Fibroblast of villous mesenchyme (primary cell): ENCODE measurements at regions not wholly inside any gene's neighbourhood (a gene's known extent, or its start where the extent isn't known, plus 50 kb on each side); places are given as distances from the start of the nearest gene placed in this dataset.

ENCODE experiments used
- DNase-seq: peaks from one replicate; pipeline ENCODE4 v3.0.0-alpha.2; 2010; ENCODE audit warnings: low read depth
- H3K4me3 ChIP-seq: 2 replicates; pipeline ENCODE4 v1.5.1; 2011; ENCODE audit warnings: low read depth, mild to moderate bottlenecking, low read length
- TF ChIP-seq, protein P1 (sequence below): IDR thresholded peaks from 2 replicates; pipeline ENCODE4 v1.5.1; 2012; ENCODE audit warnings: low read depth, mild to moderate bottlenecking, low read length; ENCODE audit not compliant: insufficient read depth

DNA sequence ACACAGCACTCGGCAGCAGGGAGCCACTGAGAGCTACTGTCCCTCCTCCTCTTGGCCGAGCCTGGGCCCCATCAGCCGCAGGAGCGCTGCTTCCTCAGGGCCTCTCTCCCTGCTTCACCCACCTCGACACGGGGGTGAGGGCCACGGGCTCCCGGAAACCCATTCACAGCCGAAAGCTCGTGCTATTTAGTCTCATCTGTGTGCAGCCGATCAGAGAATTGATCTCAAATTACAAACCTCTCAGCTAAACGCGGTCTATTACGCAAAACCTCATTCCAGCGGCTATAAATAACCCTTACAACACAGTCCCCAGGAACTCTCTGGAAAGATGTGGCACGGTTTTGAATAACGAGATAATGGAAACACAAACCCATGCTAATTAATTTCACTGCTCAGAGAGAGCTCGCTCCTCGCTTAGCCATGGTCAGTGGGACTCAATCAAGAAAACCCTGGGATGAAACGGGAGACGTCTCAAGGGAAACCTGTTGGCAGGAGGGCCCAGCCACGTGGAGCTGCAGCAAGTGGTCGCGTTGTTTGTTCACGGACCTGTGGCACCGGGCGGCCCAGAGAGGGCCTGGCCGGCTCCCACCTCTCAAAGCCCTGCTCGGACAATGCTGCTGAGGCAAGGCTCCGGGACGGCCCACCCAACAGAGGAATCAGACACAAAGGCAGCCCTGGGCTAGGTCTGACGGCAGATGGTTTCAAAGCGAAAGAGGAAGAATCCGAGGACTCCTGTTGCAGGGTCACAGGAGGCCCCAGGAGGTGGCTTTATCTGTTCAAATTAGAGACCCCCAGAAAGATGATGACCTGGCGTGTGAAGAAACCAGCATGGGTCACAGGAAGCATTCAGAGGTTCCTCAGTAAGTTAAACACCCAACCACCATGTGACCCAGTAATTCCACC is 210.5 kb downstream of the CTTN start:
- DNase-seq: peak; percentile 10
- TF ChIP-seq, protein P1, sequence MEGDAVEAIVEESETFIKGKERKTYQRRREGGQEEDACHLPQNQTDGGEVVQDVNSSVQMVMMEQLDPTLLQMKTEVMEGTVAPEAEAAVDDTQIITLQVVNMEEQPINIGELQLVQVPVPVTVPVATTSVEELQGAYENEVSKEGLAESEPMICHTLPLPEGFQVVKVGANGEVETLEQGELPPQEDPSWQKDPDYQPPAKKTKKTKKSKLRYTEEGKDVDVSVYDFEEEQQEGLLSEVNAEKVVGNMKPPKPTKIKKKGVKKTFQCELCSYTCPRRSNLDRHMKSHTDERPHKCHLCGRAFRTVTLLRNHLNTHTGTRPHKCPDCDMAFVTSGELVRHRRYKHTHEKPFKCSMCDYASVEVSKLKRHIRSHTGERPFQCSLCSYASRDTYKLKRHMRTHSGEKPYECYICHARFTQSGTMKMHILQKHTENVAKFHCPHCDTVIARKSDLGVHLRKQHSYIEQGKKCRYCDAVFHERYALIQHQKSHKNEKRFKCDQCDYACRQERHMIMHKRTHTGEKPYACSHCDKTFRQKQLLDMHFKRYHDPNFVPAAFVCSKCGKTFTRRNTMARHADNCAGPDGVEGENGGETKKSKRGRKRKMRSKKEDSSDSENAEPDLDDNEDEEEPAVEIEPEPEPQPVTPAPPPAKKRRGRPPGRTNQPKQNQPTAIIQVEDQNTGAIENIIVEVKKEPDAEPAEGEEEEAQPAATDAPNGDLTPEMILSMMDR: no peak

DNA sequence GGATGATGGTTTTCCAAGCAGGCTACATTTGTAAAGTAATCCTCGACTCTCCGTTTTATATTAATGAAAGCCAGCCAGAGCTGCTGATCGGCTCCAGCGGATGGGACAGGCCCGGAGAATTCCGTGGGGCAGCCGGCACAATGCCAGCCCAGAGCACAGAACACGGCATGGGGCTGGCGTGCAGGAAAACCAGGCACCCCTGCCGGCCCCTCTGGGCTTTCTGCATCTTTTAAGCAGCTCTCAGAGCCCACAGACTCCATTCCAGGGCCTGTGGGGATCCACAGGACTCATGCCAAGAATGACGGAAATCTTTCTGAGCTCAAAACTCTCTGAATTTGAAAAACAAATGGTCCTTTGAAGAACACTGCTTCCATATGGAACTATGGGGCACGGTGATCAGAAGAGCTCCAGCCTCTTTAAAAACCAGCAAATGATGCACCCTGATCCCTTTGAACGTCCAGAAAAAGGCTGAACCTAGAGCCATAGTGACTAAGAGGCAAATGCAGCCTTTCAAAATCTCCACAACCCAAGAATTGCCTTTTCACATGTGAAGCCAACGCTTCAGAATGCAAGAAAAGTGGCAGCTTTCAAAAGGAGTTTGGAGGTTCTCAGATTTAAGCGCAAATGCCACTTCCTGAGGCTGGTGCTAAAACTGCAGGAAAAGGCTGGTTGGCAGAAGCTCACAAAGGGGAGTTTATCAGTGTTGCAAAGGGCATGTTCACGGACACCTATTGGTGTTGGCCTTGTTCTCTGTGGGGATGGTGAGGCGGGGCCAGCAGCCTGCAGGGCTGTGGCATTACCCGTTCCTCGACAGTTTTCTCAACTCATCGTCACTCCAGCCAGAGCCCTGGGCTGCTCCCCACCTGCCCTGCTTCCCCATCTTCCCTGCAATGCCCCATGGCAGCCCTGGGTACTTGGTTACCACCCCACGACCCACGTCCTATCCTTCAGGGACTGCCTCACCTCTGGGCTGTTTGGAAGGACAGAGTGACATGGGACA is 212.5 kb downstream of the CTTN start:
- TF ChIP-seq, protein P1: no peak
- no peak for DNase-seq
- no peak overlapping the region for H3K4me3 ChIP-seq

More for the DNA sequence above, 210.5 kb downstream of the CTTN start:
- H3K4me3 ChIP-seq: no peak overlapping the region

DNA sequence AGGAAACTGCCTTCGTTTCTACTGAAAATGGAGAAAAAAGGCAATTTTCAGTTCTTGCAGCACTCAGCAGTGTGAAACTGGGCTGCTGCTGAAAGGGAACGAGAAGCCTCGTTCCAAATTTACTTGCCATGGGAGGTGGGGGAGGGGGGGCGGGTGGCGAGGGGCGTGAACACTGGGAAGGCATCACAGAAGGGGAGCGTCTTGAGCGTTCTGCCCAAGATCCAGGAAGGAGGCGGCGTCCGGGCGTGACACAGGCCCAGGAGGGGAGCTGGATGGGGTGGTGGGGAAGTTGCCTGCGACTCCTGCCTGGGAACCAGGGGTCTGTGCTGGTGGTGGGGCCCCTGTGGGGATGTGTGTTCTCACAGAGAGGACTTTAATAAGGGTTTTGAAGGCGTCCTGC is 213.5 kb downstream of the CTTN start:
- no peak overlapping the region for H3K4me3 ChIP-seq
- DNase-seq: no peak
- TF ChIP-seq, protein P1: no peak

DNA sequence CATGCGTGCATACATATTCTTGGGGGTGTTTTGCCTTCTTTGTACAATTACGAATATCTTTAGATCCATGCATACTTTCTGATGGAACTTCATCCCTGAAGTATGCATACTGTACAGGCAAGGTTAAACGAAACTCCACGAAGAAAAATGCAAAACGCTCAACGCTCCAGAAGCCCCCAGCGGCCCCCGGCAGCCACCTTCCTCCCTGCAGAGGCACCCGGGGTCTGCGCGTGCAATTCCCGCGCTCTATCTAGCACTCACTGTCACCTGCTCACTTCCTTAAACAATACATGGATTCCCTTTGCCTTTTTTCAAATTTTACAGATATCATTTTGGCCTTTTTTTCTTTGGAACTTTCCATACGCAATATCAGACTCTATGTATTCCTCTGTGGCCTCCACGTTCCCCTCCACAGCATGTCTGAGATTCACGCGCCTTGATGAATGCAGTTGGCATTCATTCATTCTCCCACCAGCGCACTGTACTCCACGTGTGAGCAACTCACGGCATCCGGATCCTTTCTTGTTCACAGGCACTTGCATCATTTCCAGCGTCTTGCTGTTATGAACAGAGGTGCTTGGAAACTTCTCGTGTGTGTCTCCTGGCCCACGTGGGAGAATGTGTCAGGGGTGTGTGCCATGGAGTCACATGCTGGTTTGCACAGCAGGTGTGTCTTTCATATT is 214.3 kb downstream of the CTTN start:
- no peak for DNase-seq

DNA sequence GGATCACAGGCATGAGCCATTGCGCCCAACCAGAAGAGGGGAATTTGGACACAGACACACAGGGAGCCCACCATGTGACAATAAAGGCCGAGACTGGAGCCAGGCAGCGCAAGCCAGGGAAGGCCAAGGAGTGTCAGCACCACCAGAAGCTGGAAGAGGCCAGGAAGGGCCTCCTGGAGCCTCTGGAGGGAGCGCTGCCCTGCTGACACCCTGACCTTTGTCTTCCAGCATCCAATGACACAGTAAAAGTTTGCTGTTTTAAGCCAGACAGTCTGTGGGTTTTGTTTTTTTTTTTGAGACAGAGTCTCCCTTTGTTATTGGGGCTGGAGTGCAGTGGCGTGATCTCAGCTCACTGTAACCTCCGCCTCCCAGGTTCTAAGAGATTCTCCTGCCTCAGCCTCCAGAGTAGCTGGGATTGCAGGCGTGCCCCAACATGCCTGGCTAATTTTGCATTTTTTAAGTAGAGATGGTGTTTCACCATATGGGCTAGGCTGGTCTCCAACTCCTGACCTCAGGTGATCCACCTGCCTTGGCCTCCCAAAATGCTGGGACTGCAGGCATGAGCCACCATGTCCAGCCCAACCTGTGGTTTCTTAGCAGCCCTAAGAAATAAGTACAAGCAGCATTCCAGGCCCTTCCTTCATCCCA is 215.8 kb downstream of the CTTN start:
- DNase-seq: no peak
- no peak overlapping the region for H3K4me3 ChIP-seq
- TF ChIP-seq, protein P1: no peak

More for the DNA sequence above, 214.3 kb downstream of the CTTN start:
- no peak overlapping the region for H3K4me3 ChIP-seq
- TF ChIP-seq, protein P1: no peak
